Mucosa of descending colon (tissue), 3 donors: ENCODE measurements at regions not wholly inside any gene's neighbourhood (a gene's known extent, or its start where the extent isn't known, plus 50 kb on each side); places are given as distances from the start of the nearest gene placed in this dataset.

Source experiments
- ATAC-seq: fragments of 200-7000 bp; cut with Tn5 transposase; one replicate; pipeline ENCODE4 v1.9.1; 2020; ENCODE audit warnings: mild to moderate bottlenecking, moderate library complexity
- DNase-seq, 3 donors: peaks; one replicate each; pipeline ENCODE4 v3.0.0-alpha.2; 2020
- H3K36me3 ChIP-seq: fragments of 200-600 bp; one replicate; pipeline ENCODE4 v1.8.0; 2021; ENCODE audit warnings: low read depth, mild to moderate bottlenecking
- H3K4me1 ChIP-seq: fragments of 200-600 bp; one replicate; pipeline ENCODE4 v1.8.0; 2021; ENCODE audit warnings: low read depth, mild to moderate bottlenecking
- H3K4me3 ChIP-seq: fragments of 200-600 bp; one replicate; pipeline ENCODE4 v1.8.0; 2021; ENCODE audit warnings: mild to moderate bottlenecking
- H3K9me3 ChIP-seq: fragments of 200-600 bp; one replicate; pipeline ENCODE4 v1.8.0; 2021; ENCODE audit warnings: mild to moderate bottlenecking
- intact Hi-C, 2 donors: fragments of 100-400 bp; cut with DNase I in 1 of 2; cut with micrococcal nuclease in 1 of 2; formaldehyde crosslinking; loops; one replicate each; pipeline versions ENCODE4 v1.11.0 to v1.11.1; 2022; cut with DNase I, micrococcal nuclease
- TF ChIP-seq, protein P1 (sequence below): fragments of 200-600 bp; IDR thresholded peaks from one replicate; pipeline ENCODE4 v1.8.0; 2022; ENCODE audit warnings: antibody characterized with exemption, mild to moderate bottlenecking
- donor health status: DM: no; HTN: no; CAD: no; lungs with moderate emphysema.
- donor health status: DM: no; HTN: no; CAD: no.
- donor health status: DM: no; HTN: yes; CAD: no.

DNA sequence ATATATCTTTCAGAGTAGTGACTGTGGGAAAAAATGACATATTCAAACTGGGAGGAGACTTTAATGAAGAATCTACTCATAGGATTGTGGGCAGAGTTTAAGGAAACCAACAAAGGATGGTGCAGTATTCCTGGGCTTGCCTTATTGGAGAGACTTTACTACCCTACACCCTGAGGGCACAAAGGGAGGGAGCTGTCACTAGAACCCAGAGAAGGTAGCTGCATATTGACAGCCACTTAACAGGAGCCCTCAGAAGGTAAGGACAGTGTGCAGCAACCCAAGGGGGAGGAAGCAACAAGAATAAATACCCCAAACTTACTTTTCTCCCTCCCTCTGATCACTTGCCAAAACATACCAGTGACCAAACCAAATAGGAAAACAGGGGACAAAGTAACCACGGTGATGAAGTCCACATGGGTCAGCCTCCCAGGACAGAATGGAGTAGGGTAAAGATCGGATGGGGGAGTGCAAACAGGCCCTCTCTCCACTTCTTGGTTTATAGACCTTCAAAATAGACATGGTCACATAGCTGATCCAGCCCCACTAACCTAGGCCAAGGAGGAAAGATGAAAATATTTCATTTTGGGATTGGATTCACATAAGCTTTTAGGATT is 121.8 kb upstream of the SESN3 start:
- ATAC-seq: no peak

DNA sequence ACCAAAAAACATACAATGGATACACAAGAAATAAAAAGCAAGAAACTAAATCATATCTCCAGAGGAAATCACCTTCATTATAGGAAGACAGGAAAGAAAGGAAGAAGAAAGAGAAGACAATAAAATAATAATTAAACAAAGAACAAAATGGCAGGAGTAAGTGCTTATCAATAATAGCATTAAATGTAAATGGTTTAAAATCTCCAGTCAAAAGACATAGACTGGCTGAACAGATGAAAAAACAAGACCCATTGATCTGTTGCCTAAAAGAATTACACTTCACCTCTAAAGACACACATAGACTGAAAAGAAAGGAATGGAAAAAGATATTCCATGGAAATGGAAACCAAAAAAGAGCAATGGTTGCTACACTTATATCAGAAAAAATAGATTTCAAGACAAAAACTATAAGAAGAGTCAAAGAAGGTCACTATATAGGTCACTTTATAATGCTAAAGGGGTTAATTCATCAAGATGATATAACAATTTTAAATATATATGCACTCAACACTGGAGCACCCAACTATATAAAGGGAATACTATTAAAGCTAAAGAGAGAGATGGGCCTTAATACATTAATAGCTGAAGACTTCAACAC is 118.4 kb upstream of the SESN3 start:
- Histone ChIP-seq H3K4me3 (no peak overlapping the region), H3K4me1 (no peaks in the 10 kb centered on the region), H3K36me3 (no peaks in the 10 kb centered on the region), H3K9me3 (peaks cover 3% of the 10 kb centered on the region)
- DNase-seq: no peak
- TF ChIP-seq, protein P1, sequence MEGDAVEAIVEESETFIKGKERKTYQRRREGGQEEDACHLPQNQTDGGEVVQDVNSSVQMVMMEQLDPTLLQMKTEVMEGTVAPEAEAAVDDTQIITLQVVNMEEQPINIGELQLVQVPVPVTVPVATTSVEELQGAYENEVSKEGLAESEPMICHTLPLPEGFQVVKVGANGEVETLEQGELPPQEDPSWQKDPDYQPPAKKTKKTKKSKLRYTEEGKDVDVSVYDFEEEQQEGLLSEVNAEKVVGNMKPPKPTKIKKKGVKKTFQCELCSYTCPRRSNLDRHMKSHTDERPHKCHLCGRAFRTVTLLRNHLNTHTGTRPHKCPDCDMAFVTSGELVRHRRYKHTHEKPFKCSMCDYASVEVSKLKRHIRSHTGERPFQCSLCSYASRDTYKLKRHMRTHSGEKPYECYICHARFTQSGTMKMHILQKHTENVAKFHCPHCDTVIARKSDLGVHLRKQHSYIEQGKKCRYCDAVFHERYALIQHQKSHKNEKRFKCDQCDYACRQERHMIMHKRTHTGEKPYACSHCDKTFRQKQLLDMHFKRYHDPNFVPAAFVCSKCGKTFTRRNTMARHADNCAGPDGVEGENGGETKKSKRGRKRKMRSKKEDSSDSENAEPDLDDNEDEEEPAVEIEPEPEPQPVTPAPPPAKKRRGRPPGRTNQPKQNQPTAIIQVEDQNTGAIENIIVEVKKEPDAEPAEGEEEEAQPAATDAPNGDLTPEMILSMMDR: no peak
- intact Hi-C loops: no loop called here
- ATAC-seq: no peak

More for the DNA sequence above, 121.8 kb upstream of the SESN3 start:
- Histone ChIP-seq H3K36me3 (no peaks in the 10 kb centered on the region), H3K9me3 (peaks cover 3% of the 10 kb centered on the region), H3K4me3 (no peak overlapping the region), H3K4me1 (no peaks in the 10 kb centered on the region)
- DNase-seq: no peak
- TF ChIP-seq, protein P1: no peak
- intact Hi-C loops: no loop called here

DNA sequence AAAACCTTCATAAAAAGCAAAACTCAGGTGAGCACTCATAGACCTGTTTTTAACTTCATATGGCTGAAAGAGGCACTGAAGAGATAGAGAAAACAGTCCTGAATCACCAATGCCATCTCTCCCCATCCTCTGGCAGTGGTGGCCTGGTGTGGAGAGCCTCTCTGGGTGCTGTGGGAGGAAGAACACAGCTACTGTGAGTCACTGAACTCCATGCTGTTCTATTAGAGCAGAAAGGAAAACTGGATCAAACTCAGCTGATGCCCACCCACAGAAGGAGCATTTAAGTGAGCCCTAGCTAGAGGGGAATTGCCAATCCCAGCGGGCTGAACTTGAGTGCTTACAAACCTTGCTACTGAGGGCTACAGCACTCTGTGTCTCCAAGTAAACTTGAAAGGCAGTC is 115.3 kb upstream of the SESN3 start:
- Histone ChIP-seq H3K4me1 (no peaks in the 10 kb centered on the region), H3K4me3 (no peak overlapping the region), H3K9me3 (peaks cover 3% of the 10 kb centered on the region), H3K36me3 (no peaks in the 10 kb centered on the region)
- intact Hi-C loops: no loop called here
- TF ChIP-seq, protein P1: no peak
- DNase-seq (no peak), ATAC-seq (no peak)

DNA sequence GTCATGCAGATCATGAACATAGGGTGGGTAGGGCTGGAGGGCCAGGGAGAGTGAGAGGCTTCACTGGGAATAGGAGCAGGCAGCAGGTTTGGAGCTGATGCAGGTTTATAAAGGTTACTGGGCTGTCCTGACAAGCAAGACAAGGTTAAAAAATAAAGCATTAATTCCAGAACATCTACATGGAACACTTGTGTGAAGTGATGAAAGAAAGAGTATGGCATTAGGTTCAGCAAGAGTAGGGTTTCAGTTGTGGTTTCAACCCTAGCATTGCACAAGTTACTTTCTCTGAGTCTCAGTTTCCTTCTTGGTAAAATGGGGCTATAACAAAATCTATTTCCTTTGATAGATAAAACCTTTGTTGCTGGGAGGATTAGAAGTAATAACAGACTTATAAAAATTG is 114.6 kb upstream of the SESN3 start:
- no peak for DNase-seq

DNA sequence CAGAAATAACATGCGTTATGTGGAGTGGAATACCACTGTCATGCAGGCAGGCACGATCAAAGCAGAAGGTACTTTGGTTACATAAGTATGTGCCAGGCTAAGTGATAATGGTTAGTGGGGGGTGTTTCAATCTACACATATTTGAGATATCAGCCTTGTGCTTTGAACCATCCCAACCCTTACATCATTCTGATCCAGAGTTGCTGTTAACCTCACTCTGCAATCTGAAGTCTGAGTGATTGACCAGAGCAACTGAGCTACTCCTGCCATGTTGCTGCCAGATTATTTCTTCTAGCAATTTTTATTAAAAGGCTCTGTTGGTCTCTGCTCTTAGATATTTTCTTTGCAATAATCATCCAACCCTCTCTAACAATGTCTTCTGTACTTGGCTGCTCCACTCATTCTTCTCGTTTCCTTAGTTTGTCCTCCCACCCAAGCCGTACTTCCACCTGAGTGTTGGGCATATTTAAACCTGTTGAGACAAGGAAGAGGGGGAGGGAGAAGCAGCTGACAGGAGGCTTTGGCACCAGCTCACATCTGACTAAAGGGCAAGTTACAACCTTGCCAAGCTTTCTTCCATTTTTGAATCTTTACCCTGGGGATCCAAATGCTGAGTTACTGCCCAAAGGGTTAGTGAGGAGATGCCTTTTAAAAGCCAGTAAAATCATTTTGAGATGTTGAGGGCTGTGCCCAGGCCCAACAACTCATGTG is 114.1 kb upstream of the SESN3 start:
- no peak for ATAC-seq
- DNase-seq: no peak
- TF ChIP-seq, protein P1: no peak
- Histone ChIP-seq H3K4me3 (no peak overlapping the region), H3K9me3 (peaks cover 3% of the 10 kb centered on the region), H3K4me1 (no peaks in the 10 kb centered on the region), H3K36me3 (no peaks in the 10 kb centered on the region)
- intact Hi-C loops: no loop called here

More for the DNA sequence above, 114.6 kb upstream of the SESN3 start:
- no peaks in the 10 kb centered on the region for H3K4me1 ChIP-seq
- intact Hi-C loops: no loop called here
- no peak for ATAC-seq
- H3K4me3 ChIP-seq: no peak overlapping the region
- no peaks in the 10 kb centered on the region for H3K36me3 ChIP-seq
- H3K9me3 ChIP-seq: peaks cover 3% of the 10 kb centered on the region
- TF ChIP-seq, protein P1: no peak
